DND-41 (cell line): ENCODE measurements at regions not wholly inside any gene's neighbourhood (a gene's known extent, or its start where the extent isn't known, plus 50 kb on each side); places are given as distances from the start of the nearest gene placed in this dataset.

ENCODE experiments used
- ATAC-seq: fragments of 200-7000 bp; cut with Tn5 transposase; 3 replicates; pipeline ENCODE4 v1.9.1; 2021; ENCODE audit warnings: low read depth; ENCODE audit not compliant: insufficient read depth
- DNase-seq: peaks from one replicate; pipeline ENCODE4 v3.0.0-alpha.2; 2020
- H2AFZ ChIP-seq: 2 replicates; pipeline ENCODE4 v1.6.0; 2012; ENCODE audit warnings: low read depth, low read length
- H3K27ac ChIP-seq: 2 replicates; pipeline ENCODE4 v1.5.1; 2012; ENCODE audit warnings: low read length, inconsistent platforms
- H3K27me3 ChIP-seq: fragments of 200-600 bp; sonication (generic); 2 replicates; pipeline ENCODE4 v1.6.0; 2012; ENCODE audit warnings: low read length, mild to moderate bottlenecking, inconsistent platforms; ENCODE audit not compliant: insufficient read depth, poor library complexity
- H3K36me3 ChIP-seq: 2 replicates; pipeline ENCODE4 v1.5.1; 2012; ENCODE audit warnings: low read length, inconsistent platforms; ENCODE audit not compliant: insufficient read depth
- H3K4me1 ChIP-seq: 2 replicates; pipeline ENCODE4 v1.5.1; 2012; ENCODE audit warnings: mild to moderate bottlenecking, low read length; ENCODE audit not compliant: insufficient read depth
- H3K4me2 ChIP-seq: 2 replicates; pipeline ENCODE4 v1.6.0; 2012; ENCODE audit warnings: mild to moderate bottlenecking, moderate library complexity, low read length, inconsistent platforms; ENCODE audit not compliant: insufficient read depth
- H3K4me3 ChIP-seq, 2 experiments: fragments of 200-600 bp in 1 of 2; shearing (Covaris generic) in 1 of 2; 2 replicates each; pipeline ENCODE4 v1.5.1; 2012 to 2016; ENCODE audit warnings: inconsistent platforms in 2 of 2, low read length in 2 of 2, mild to moderate bottlenecking in 2 of 2, low read depth in 1 of 2, moderate library complexity in 1 of 2
- H3K79me2 ChIP-seq: 2 replicates; pipeline ENCODE4 v1.6.0; 2012; ENCODE audit warnings: low read length, inconsistent platforms; ENCODE audit not compliant: insufficient read depth
- H3K9ac ChIP-seq: 2 replicates; pipeline ENCODE4 v1.6.0; 2012; ENCODE audit warnings: low read depth, mild to moderate bottlenecking, inconsistent platforms, low read length, moderate library complexity
- H3K9me3 ChIP-seq: 2 replicates; pipeline ENCODE4 v1.5.1; 2012; ENCODE audit warnings: low read length, moderate library complexity, mild to moderate bottlenecking, inconsistent platforms; ENCODE audit not compliant: insufficient read depth, severe bottlenecking
- H4K20me1 ChIP-seq: 2 replicates; pipeline ENCODE4 v1.6.0; 2012; ENCODE audit warnings: low read length; ENCODE audit not compliant: insufficient read depth
- EZH2 ChIP-seq: IDR thresholded peaks from 3 replicates; pipeline ENCODE4 v1.6.1; 2012; ENCODE audit warnings: borderline replicate concordance, low read depth, mild to moderate bottlenecking, moderate library complexity, low read length, inconsistent platforms; ENCODE audit not compliant: severe bottlenecking
- TF ChIP-seq, protein P1 (sequence below): IDR thresholded peaks from 2 replicates; pipeline ENCODE4 v1.5.1; 2012; ENCODE audit warnings: borderline replicate concordance, low read length, moderate library complexity, mild to moderate bottlenecking; ENCODE audit not compliant: poor library complexity, severe bottlenecking; ENCODE audit errors: extremely low read depth

DNA sequence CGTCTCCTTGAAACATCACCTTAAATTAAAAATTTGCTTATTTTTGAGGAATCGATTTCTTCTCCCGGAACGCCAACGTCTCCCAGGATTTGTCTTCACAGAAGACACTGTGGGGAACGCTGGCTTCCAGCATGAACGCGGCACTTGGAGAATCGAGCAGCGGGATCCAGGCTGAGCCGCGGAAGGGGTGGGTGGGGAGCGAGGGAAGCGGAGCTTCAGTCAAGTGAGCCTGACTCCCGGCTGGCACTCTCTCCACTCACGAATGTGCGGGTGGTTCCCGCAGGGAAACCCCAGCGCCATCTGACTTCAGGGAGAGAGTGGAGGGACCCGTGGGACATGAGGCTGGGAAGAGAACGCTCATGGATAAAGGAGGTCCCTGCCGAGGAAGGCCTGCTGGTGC, 506.0 kb upstream of the TMEM132C start:
- no peak for DNase-seq
- TF ChIP-seq EZH2, result no peak
- TF ChIP-seq, protein P1, sequence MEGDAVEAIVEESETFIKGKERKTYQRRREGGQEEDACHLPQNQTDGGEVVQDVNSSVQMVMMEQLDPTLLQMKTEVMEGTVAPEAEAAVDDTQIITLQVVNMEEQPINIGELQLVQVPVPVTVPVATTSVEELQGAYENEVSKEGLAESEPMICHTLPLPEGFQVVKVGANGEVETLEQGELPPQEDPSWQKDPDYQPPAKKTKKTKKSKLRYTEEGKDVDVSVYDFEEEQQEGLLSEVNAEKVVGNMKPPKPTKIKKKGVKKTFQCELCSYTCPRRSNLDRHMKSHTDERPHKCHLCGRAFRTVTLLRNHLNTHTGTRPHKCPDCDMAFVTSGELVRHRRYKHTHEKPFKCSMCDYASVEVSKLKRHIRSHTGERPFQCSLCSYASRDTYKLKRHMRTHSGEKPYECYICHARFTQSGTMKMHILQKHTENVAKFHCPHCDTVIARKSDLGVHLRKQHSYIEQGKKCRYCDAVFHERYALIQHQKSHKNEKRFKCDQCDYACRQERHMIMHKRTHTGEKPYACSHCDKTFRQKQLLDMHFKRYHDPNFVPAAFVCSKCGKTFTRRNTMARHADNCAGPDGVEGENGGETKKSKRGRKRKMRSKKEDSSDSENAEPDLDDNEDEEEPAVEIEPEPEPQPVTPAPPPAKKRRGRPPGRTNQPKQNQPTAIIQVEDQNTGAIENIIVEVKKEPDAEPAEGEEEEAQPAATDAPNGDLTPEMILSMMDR, result no peak
- no peak overlapping the region for H3K9ac ChIP-seq
- H3K9me3 ChIP-seq, result no peaks in the 10 kb centered on the region
- H2AFZ ChIP-seq, result no peak overlapping the region
- no peaks in the 10 kb centered on the region for H3K79me2 ChIP-seq
- H3K27me3 ChIP-seq, result no peaks in the 10 kb centered on the region
- ATAC-seq, result no peak
- H4K20me1 ChIP-seq, result no peaks in the 10 kb centered on the region
- H3K4me2 ChIP-seq, result no peak overlapping the region
- H3K27ac ChIP-seq, result no peak overlapping the region
- no peaks in the 10 kb centered on the region for H3K4me1 ChIP-seq
- H3K4me3 ChIP-seq, result no peak overlapping the region
- no peaks in the 10 kb centered on the region for H3K36me3 ChIP-seq

DNA sequence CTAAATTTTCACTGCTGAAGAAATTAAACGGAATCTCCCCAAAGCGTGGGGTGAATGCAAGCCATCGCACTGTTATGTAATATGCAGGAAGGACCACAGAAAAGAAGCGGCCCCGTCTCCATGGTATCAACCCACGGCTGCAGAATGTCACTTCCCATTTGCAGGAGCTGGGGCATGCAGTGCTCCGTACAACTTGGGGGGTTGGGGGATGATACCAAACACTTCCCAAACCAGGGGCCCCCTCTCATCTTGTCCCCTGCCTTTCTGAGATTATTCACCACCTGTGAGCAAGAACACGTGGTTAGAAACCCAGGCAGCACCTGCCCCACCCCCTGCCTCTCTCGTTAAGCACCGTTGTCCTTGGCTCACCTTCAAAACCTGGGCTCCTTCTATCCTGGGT, 505.1 kb upstream of the TMEM132C start:
- Histone ChIP-seq H3K4me3 (no peak overlapping the region), H3K36me3 (no peaks in the 10 kb centered on the region), H3K4me2 (no peak overlapping the region), H2AFZ (no peak overlapping the region), H3K27ac (no peak overlapping the region), H3K4me1 (no peaks in the 10 kb centered on the region), H4K20me1 (no peaks in the 10 kb centered on the region), H3K9me3 (no peaks in the 10 kb centered on the region), H3K9ac (no peak overlapping the region), H3K27me3 (no peaks in the 10 kb centered on the region), H3K79me2 (no peaks in the 10 kb centered on the region)
- ATAC-seq, result no peak
- TF ChIP-seq, protein P1, result no peak
- no peak for TF ChIP-seq EZH2
- DNase-seq, result no peak

DNA sequence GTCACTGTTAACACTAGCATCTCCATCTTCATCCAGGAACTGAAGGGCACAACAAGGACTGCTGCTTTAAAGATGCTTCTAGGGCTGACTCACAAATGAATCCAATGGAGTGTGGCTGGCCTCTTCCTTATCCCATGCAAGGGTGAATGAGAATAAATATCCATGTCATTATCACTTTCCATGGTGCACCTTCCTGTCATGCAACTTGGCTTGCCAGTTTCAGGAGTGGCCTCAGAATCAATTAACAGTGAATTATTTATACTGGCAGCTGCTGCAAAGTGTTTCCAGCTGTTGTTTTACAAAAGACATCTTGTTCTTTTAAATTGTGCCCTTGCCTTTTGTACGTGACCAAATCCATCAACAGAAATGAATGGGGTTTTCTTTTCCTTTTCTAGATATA, 499.3 kb upstream of the TMEM132C start:
- no peak for ATAC-seq

More for the DNA sequence above, 499.3 kb upstream of the TMEM132C start:
- no peak overlapping the region for H3K4me3 ChIP-seq
- H3K79me2 ChIP-seq, result no peaks in the 10 kb centered on the region
- no peaks in the 10 kb centered on the region for H3K27me3 ChIP-seq
- no peak for TF ChIP-seq EZH2
- TF ChIP-seq, protein P1, result no peak
- H3K4me1 ChIP-seq, result no peaks in the 10 kb centered on the region
- H2AFZ ChIP-seq, result no peak overlapping the region
- H3K4me2 ChIP-seq, result no peak overlapping the region
- no peaks in the 10 kb centered on the region for H3K9me3 ChIP-seq
- no peaks in the 10 kb centered on the region for H3K36me3 ChIP-seq
- H3K27ac ChIP-seq, result no peak overlapping the region
- DNase-seq, result no peak
- H3K9ac ChIP-seq, result no peak overlapping the region
- no peaks in the 10 kb centered on the region for H4K20me1 ChIP-seq
